Stimulated activated naive B cell treated with anti-CD40 and anti-IgM and Interleukin-4, amounts not matched to agents 10 μg/mL and 1 μg/mL and 100 μg/mL, for 72 hours (primary cell): ENCODE measurements at regions not wholly inside any gene's neighbourhood (a gene's known extent, or its start where the extent isn't known, plus 50 kb on each side); places are given as distances from the start of the nearest gene placed in this dataset.

ENCODE experiments used
- ATAC-seq, 2 donors: fragments of 150-1000 bp; cut with Tn5 transposase; replicated peaks; 2 replicates each; pipeline ENCODE4 v1.10.0; 2021; ENCODE audit warnings: moderate library complexity in 1 of 2
- DNase-seq: peaks from one replicate; pipeline ENCODE4 v3.0.0; 2021
- H3K27ac Mint-ChIP-seq: one replicate; pipeline ENCODE4 v1.8.0; 2022; ENCODE audit warnings: mild to moderate bottlenecking, mixed read lengths
- H3K27me3 Mint-ChIP-seq, 2 donors: one replicate each; pipeline ENCODE4 v1.8.0; 2022; ENCODE audit warnings: mixed read lengths in 2 of 2
- H3K36me3 Mint-ChIP-seq, 2 donors: one replicate each; pipeline ENCODE4 v1.8.0; 2022; ENCODE audit warnings: mixed read lengths in 2 of 2, mild to moderate bottlenecking in 1 of 2
- H3K4me1 Mint-ChIP-seq, 2 donors: one replicate each; pipeline ENCODE4 v1.8.0; 2022; ENCODE audit warnings: mixed read lengths in 2 of 2, mild to moderate bottlenecking in 1 of 2
- H3K4me3 Mint-ChIP-seq, 2 donors: one replicate each; pipeline ENCODE4 v1.8.0; 2022; ENCODE audit warnings: mild to moderate bottlenecking in 2 of 2, mixed read lengths in 2 of 2, moderate library complexity in 1 of 2
- H3K9me3 Mint-ChIP-seq, 2 donors: one replicate each; pipeline ENCODE4 v1.8.0; 2022; ENCODE audit warnings: mixed read lengths in 2 of 2, mild to moderate bottlenecking in 1 of 2

GRCh38 chr2:844715-845114 is 105.9 kb upstream of the SNTG2 start:
- H3K36me3 Mint-ChIP-seq = no peaks in the 10 kb centered on the region
- H3K27me3 Mint-ChIP-seq = peaks cover 22 to 35% of the 10 kb centered on the region in 2 donors
- no peak overlapping the region for H3K27ac Mint-ChIP-seq
- H3K4me3 Mint-ChIP-seq = no peak overlapping the region
- no peaks in the 10 kb centered on the region for H3K4me1 Mint-ChIP-seq
- DNase-seq (no peak), ATAC-seq (no peak)
- H3K9me3 Mint-ChIP-seq = peaks cover 3 to 5% of the 10 kb centered on the region in 2 donors

DNA sequence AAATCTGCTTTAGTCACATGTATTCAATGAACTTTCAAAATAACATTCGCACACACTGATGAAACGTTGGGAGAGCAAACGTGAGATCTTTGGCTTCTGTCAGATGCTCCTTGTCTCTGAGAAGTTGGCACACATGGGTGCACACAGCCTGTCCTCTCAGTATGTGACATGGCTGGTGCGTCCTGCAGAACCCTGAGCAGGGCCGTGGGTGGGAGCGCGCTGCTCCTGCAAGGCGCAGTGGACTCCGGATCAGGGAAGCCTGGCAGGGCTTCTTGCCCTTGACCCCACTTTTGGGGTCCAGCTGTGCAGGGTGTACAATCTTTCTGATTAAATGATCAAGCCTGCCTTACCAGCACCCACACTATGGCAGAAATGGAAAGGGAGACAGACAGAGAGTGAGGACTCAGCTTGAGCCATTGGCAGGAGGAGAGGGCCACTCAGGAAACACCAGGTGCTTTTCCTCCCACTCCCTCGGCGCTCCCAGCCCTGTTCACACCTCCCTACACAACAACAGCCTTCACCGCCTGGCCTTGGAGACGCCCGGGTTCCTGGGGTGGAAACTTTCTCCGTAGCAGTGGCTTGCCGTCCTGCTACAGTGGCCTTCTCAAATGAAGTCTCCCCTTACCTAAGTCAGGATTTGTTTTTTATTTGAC is 108.4 kb upstream of the SNTG2 start:
- Mint-ChIP-seq H3K4me3 (no peak overlapping the region), H3K36me3 (no peaks in the 10 kb centered on the region), H3K9me3 (peaks cover 3 to 8% of the 10 kb centered on the region in 2 donors), H3K27me3 (peaks cover 40 to 56% of the 10 kb centered on the region in 2 donors), H3K4me1 (no peaks in the 10 kb centered on the region), H3K27ac (no peak overlapping the region)
- DNase-seq (no peak), ATAC-seq (no peak)

DNA sequence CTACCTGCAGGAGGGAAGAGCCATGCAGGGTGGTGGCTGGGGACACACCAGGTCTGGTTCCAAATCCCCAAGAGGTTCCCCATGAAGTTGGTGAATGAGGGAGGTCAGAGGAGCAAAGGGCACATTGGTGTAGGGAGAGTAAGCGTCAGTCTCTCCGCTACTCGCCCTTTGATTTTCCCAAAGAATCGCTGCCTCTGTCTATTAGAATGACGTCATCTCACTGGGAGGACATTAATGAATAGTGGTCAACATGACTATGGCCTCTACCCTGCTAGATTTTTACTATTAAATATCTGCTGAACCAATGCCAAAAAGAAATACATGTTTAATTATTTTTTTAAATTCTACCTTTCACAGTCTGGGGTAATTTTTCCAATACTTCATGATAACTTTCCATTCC is 109.6 kb upstream of the SNTG2 start:
- Mint-ChIP-seq H3K36me3 (no peaks in the 10 kb centered on the region), H3K27ac (no peak overlapping the region), H3K9me3 (peaks cover 3 to 8% of the 10 kb centered on the region in 2 donors), H3K4me3 (no peak overlapping the region), H3K4me1 (no peaks in the 10 kb centered on the region), H3K27me3 (peaks cover 40 to 56% of the 10 kb centered on the region in 2 donors)
- ATAC-seq = no peak
- no peak for DNase-seq

DNA sequence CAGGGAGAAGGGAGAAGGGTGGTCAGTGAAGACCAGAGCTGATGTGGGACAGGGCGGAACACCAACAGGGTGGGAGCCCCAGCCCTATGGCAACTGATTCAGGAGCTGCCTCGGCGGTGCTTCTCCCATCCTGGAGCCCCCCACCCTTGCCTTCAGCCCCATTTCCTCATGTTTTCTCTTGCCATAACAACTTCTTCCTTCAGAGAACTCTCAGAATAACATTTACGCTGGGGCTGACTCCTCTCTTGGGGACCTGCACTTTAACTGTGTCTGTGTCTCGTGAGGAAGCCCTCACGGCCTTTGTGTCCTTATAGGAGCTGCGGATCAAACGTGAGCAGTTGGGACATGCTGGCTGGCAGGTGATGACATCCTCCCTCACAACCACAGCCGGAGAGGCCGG is 116.4 kb upstream of the SNTG2 start:
- peaks cover 2 to 5% of the 10 kb centered on the region in 2 donors for H3K9me3 Mint-ChIP-seq

GRCh38 chr2:833180-833579 is 117.5 kb upstream of the SNTG2 start:
- DNase-seq (peak; percentile 28), ATAC-seq (peak; percentile 97 to 99)
- peaks cover 0 to 5% of the 10 kb centered on the region in 2 donors for H3K9me3 Mint-ChIP-seq
- peaks cover 8 to 13% of the 10 kb centered on the region in 2 donors for H3K4me1 Mint-ChIP-seq
- H3K36me3 Mint-ChIP-seq = no peaks in the 10 kb centered on the region
- no peak overlapping the region for H3K27ac Mint-ChIP-seq
- peaks cover 50 to 59% of the 10 kb centered on the region in 2 donors for H3K27me3 Mint-ChIP-seq
- H3K4me3 Mint-ChIP-seq = no peak overlapping the region

More for the DNA sequence above, 116.4 kb upstream of the SNTG2 start:
- peaks cover 52 to 60% of the 10 kb centered on the region in 2 donors for H3K27me3 Mint-ChIP-seq
- H3K27ac Mint-ChIP-seq = no peak overlapping the region
- no peaks in the 10 kb centered on the region for H3K36me3 Mint-ChIP-seq
- peaks cover 8 to 13% of the 10 kb centered on the region in 2 donors for H3K4me1 Mint-ChIP-seq
- no peak for DNase-seq
- ATAC-seq = no peak
- H3K4me3 Mint-ChIP-seq = no peak overlapping the region

GRCh38 chr2:832635-833034 is 118.0 kb upstream of the SNTG2 start:
- H3K9me3 Mint-ChIP-seq = peaks cover 0 to 5% of the 10 kb centered on the region in 2 donors
- ATAC-seq = no peak
- DNase-seq = no peak
- H3K36me3 Mint-ChIP-seq = no peaks in the 10 kb centered on the region
- H3K4me1 Mint-ChIP-seq = peaks cover 8 to 13% of the 10 kb centered on the region in 2 donors
- H3K27ac Mint-ChIP-seq = no peak overlapping the region
- peaks cover 45 to 54% of the 10 kb centered on the region in 2 donors for H3K27me3 Mint-ChIP-seq
- no peak overlapping the region for H3K4me3 Mint-ChIP-seq

DNA sequence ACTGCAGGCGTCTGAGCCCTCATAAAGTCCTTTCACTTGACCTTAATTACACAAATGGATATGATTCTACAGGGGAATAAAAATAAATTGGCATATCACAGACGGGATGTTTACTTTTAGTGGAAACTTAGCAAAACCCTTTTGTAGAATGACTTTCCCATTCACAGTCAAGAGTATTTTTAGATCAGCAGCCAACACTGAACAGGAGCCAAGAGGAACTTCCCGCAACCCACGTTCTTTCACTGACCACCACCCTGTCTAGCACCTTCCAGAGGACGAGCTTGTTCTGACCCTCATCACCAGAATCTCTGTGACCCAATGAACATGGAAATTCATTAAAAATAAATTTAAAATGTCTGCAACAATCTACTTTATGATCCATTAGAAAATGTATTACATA is 119.0 kb upstream of the SNTG2 start:
- no peak overlapping the region for H3K27ac Mint-ChIP-seq
- H3K4me3 Mint-ChIP-seq = no peak overlapping the region
- peaks cover 0 to 5% of the 10 kb centered on the region in 2 donors for H3K9me3 Mint-ChIP-seq
- peaks cover 45 to 54% of the 10 kb centered on the region in 2 donors for H3K27me3 Mint-ChIP-seq
- no peak for DNase-seq
- H3K36me3 Mint-ChIP-seq = no peaks in the 10 kb centered on the region
- peaks cover 8 to 13% of the 10 kb centered on the region in 2 donors for H3K4me1 Mint-ChIP-seq
- ATAC-seq = no peak

DNA sequence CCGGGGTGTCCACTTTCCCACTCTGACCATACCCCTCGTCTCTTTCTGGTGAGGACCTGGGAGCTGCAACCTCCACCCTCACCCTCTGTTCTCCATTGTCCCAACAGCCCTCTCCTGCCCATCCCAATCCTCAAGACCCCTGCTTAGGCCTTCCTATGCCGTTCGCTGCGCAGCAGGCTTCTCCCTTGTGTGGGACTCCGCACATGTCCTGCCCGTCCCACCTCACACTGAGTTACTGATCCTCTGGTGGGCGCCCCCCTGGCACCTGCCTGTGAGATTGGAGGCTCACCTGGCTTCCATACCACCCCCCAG is 119.5 kb upstream of the SNTG2 start:
- no peaks in the 10 kb centered on the region for H3K36me3 Mint-ChIP-seq
- no peak overlapping the region for H3K4me3 Mint-ChIP-seq
- H3K27ac Mint-ChIP-seq = no peak overlapping the region
- DNase-seq (no peak), ATAC-seq (no peak)
- H3K27me3 Mint-ChIP-seq = peaks cover 48 to 54% of the 10 kb centered on the region in 2 donors
- H3K9me3 Mint-ChIP-seq = peaks cover 0 to 5% of the 10 kb centered on the region in 2 donors
- peaks cover 8 to 13% of the 10 kb centered on the region in 2 donors for H3K4me1 Mint-ChIP-seq

GRCh38 chr2:830419-831224 is 120.0 kb upstream of the SNTG2 start:
- H3K9me3 Mint-ChIP-seq = peaks cover 0 to 5% of the 10 kb centered on the region in 2 donors
- H3K27me3 Mint-ChIP-seq = peaks cover 48 to 54% of the 10 kb centered on the region in 2 donors
- ATAC-seq (no peak), DNase-seq (no peak)
- H3K4me1 Mint-ChIP-seq = peaks cover 8 to 13% of the 10 kb centered on the region in 2 donors
- H3K36me3 Mint-ChIP-seq = no peaks in the 10 kb centered on the region
- no peak overlapping the region for H3K27ac Mint-ChIP-seq
- H3K4me3 Mint-ChIP-seq = no peak overlapping the region

DNA sequence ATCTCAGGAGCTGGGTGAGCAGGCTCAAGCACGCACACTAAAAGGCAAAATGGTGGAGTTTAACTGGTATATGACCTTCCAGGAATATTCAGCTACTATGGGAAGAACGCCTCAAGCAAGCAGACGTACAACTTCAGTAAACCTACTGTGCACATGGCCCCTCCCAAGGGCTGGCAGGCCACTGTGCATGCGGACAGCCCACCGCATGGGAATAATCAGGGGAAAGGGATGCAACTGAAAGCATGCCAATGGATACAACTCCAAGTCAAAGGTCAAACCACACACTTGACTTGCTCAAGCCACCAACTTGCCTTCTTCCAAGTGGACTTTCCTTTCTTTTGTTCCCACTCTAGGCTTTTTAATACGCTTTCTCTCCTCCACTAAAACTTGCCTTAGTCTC is 121.6 kb upstream of the SNTG2 start:
- Mint-ChIP-seq H3K4me3 (no peak overlapping the region), H3K36me3 (no peaks in the 10 kb centered on the region), H3K27me3 (peaks cover 41 to 44% of the 10 kb centered on the region in 2 donors), H3K4me1 (peaks cover 8 to 13% of the 10 kb centered on the region in 2 donors), H3K9me3 (peaks cover 0 to 5% of the 10 kb centered on the region in 2 donors), H3K27ac (no peak overlapping the region)
- DNase-seq = no peak
- ATAC-seq = no peak

GRCh38 chr2:824954-825353 is 125.7 kb upstream of the SNTG2 start:
- Mint-ChIP-seq H3K36me3 (no peaks in the 10 kb centered on the region), H3K9me3 (peaks cover 0 to 3% of the 10 kb centered on the region in 2 donors), H3K4me3 (no peak overlapping the region), H3K27ac (no peak overlapping the region), H3K4me1 (no peaks in the 10 kb centered on the region), H3K27me3 (peaks cover 22 to 28% of the 10 kb centered on the region in 2 donors)
- DNase-seq = no peak
- ATAC-seq = no peak

- Mint-ChIP-seq H3K9me3 (peaks cover 0 to 3% of the 10 kb centered on the region in 2 donors), H3K27ac (no peak overlapping the region), H3K4me3 (no peak overlapping the region), H3K27me3 (peaks cover 18 to 25% of the 10 kb centered on the region in 2 donors), H3K4me1 (no peaks in the 10 kb centered on the region), H3K36me3 (no peaks in the 10 kb centered on the region)
- DNase-seq (no peak), ATAC-seq (no peak)
Measured at GRCh38 chr2:824524-824923, 126.1 kb upstream of the SNTG2 start.

DNA sequence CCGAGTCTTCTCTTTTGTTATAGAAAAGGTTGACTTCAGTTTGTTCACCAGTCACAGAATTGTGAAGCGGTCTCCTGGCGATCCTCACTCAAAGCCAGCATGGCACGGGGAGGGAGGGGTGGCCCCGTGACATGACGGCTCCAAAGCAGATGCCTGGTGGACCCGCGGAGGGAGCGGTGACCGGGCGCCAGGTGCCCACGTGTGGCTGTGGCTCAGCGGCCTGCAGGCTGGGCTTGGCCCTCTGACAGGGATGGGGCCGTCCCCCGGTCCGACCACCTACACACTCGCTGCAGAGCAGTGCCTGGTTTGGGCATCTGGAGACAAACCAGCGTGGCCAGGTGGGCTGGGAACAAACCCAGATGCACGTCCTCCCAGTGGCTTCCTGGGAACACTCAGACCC is 129.1 kb upstream of the SNTG2 start:
- peaks cover 5 to 13% of the 10 kb centered on the region in 2 donors for H3K27me3 Mint-ChIP-seq
- peaks cover 0 to 3% of the 10 kb centered on the region in 2 donors for H3K9me3 Mint-ChIP-seq
- H3K27ac Mint-ChIP-seq = no peak overlapping the region
- no peak overlapping the region for H3K4me3 Mint-ChIP-seq
- no peak for DNase-seq
- no peaks in the 10 kb centered on the region for H3K4me1 Mint-ChIP-seq
- no peaks in the 10 kb centered on the region for H3K36me3 Mint-ChIP-seq
- no peak for ATAC-seq

DNA sequence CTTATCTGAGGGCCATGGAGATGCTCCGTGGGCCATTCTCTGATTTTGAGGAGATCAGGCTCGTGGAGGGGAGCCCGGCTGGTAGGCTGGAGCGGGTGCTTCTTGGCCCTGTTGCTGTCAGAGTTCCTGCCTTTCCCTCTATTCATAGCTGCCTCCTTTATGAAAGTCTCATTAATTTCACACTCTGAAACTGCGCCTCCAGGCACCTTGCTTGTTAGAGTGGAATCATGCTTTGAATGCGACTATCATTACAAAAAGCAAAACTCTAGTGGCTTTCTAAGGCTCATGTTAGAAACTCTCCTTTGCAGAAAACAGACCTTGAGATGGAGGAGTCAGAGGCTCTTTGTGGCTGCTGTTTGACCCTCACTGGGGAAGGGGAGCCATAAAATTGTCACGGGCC is 131.0 kb upstream of the SNTG2 start:
- no peak for ATAC-seq
- H3K27ac Mint-ChIP-seq = no peak overlapping the region
- H3K36me3 Mint-ChIP-seq = no peaks in the 10 kb centered on the region

GRCh38 chr2:819121-819520 is 131.5 kb upstream of the SNTG2 start:
- Mint-ChIP-seq H3K4me3 (no peak overlapping the region), H3K36me3 (no peaks in the 10 kb centered on the region), H3K27me3 (peaks cover 8 to 11% of the 10 kb centered on the region in 2 donors), H3K9me3 (peaks cover 0 to 3% of the 10 kb centered on the region in 2 donors), H3K27ac (no peak overlapping the region), H3K4me1 (no peaks in the 10 kb centered on the region)
- DNase-seq (no peak), ATAC-seq (no peak)

More for the DNA sequence above, 131.0 kb upstream of the SNTG2 start:
- no peaks in the 10 kb centered on the region for H3K4me1 Mint-ChIP-seq
- H3K27me3 Mint-ChIP-seq = peaks cover 4 to 6% of the 10 kb centered on the region in 2 donors
- DNase-seq = no peak
- no peak overlapping the region for H3K4me3 Mint-ChIP-seq
- H3K9me3 Mint-ChIP-seq = peaks cover 0 to 3% of the 10 kb centered on the region in 2 donors
